GM13976 (cell line): ENCODE measurements at regions not wholly inside any gene's neighbourhood (a gene's known extent, or its start where the extent isn't known, plus 50 kb on each side); places are given as distances from the start of the nearest gene placed in this dataset.
A peak's percentile ranks its signal among the peaks of the same experiment; 100 is the strongest.
"Not testable (repeated sequence)": the region's sequence is repeated elsewhere in the genome, so short reads cannot be mapped to it uniquely, and the experiment has no call there.

Source experiments
- DNase-seq: peaks from one replicate; pipeline ENCODE4 v3.0.0; 2012; ENCODE audit warnings: low spot score
- in situ Hi-C: fragments of 300-500 bp; cut with MboI; formaldehyde crosslinking; loops from one replicate; pipeline ENCODE4 v1.12.0; 2022; ENCODE audit warnings: low sequenced_read_pairs, mixed read lengths, inconsistent platforms; ENCODE audit not compliant: unreplicated experiment
- TF ChIP-seq, protein P1 (sequence below): IDR thresholded peaks from 2 replicates; pipeline ENCODE4 v1.5.1; 2012; ENCODE audit warnings: borderline replicate concordance, mild to moderate bottlenecking; ENCODE audit not compliant: insufficient read depth; ENCODE audit errors: extremely low read depth, missing control alignments, control extremely low read depth

- DNase-seq, in situ Hi-C loops: not testable (repeated sequence)
Measured at GRCh38 chr7:149986866-149987265, 113.1 kb downstream of the ATP6V0E2 start.

GRCh38 chr7:149991652-149992302, 118.0 kb downstream of the ATP6V0E2 start:
- in situ Hi-C loops, DNase-seq: not testable (repeated sequence)

DNA sequence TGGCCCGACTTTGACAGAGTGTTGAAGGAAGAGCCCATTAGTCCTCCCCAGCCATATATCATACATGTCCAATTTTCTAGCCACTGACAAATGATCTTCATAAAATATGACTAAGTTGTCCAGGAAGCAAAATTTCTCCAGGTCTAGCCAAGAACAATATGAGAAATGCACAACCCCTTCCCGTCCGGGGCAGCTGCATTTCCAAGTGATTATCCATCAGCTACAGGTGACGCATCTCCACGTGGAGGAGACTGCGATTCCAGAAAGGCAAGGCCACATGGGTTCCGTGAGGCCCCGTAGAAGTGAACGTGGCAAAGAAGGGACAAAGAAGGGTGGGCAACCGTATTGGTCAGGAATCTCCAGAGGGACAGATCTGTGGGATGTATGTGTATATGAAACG, 118.6 kb downstream of the ATP6V0E2 start:
- in situ Hi-C loops, DNase-seq: not testable (repeated sequence)

- DNase-seq, in situ Hi-C loops: not testable (repeated sequence)
Measured at GRCh38 chr7:149995369-149996026, 121.7 kb downstream of the ATP6V0E2 start.

- in situ Hi-C loops, DNase-seq: not testable (repeated sequence)
Measured at GRCh38 chr7:150000780-150001599, 127.2 kb downstream of the ATP6V0E2 start.

DNA sequence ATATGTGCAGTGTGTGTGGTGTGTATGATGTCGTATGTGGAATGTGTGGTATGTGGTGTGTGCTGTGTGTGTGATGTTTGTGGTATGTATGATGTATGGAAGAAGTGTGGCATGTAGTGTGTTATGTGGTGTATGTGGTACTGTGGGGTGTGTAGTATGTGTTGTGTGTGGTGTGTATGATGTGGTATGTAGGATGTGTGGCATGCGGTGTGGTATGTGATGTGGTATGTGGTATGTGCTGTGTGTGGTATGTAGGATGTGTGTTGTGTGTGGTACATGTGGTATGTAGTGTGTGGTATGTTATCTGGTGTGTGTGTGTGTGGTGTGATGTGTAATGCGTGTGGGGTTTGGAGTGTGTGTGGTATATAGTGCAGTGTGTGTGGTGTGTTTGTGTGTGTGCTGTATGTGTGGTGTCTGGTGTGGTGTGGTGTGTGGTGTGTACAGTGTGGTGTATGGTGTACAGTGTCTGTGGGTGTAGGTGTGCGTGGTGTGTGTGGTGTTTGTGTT, 129.6 kb downstream of the ATP6V0E2 start:
- DNase-seq, result peak; percentile 10
- in situ Hi-C loops, result no loop called here
- TF ChIP-seq, protein P1, sequence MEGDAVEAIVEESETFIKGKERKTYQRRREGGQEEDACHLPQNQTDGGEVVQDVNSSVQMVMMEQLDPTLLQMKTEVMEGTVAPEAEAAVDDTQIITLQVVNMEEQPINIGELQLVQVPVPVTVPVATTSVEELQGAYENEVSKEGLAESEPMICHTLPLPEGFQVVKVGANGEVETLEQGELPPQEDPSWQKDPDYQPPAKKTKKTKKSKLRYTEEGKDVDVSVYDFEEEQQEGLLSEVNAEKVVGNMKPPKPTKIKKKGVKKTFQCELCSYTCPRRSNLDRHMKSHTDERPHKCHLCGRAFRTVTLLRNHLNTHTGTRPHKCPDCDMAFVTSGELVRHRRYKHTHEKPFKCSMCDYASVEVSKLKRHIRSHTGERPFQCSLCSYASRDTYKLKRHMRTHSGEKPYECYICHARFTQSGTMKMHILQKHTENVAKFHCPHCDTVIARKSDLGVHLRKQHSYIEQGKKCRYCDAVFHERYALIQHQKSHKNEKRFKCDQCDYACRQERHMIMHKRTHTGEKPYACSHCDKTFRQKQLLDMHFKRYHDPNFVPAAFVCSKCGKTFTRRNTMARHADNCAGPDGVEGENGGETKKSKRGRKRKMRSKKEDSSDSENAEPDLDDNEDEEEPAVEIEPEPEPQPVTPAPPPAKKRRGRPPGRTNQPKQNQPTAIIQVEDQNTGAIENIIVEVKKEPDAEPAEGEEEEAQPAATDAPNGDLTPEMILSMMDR, result no peak

GRCh38 chr7:150003973-150004372, 130.2 kb downstream of the ATP6V0E2 start:
- DNase-seq, in situ Hi-C loops: not testable (repeated sequence)

DNA sequence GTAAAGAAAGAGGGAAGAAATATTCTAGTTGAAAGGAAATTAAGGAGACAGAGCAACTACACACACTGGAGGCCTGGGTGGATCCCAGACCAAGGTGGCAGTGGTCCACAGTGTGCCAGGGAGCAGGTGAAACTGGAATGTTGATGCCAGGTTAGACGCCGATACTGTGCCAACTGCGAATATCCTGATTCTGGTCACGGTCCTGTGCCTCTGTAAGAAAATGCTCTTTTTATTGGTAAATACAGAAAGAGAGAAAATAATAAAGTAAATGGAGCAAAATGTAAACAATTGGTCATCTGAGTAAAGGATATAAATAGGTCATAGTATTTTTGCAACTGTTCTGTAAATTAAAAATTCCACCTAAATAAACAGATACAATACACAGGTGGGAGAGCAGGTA, 131.1 kb downstream of the ATP6V0E2 start:
- DNase-seq, in situ Hi-C loops: not testable (repeated sequence)

- in situ Hi-C loops, DNase-seq: not testable (repeated sequence)
Measured at GRCh38 chr7:150009620-150010303, 136.0 kb downstream of the ATP6V0E2 start.

DNA sequence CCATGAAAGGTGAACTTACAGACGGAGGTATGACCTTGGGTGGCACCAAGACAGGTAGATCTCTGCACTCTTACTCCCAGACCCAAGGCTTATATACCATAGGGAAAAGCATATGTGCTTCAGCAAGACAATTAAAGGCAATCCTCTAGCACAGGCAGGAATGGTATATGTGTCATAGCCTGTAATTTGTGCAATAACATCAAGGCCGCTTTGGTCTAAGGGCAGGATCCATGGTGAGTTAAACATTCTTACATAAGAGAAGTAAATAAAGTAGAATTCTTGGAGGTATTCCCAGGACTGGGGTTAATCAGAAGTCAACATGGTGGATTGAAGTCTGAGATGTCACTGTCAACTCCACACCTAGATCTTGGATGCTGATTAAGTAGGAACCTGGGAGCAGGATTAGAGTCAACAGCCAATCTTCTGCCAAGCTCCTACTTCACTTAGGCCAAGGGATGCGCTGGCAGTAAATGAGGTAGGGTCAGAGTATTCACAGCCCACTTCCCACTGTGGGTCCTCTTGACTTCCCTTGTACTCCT, 143.0 kb downstream of the ATP6V0E2 start:
- DNase-seq, in situ Hi-C loops: not testable (repeated sequence)

- DNase-seq, in situ Hi-C loops: not testable (repeated sequence)
Measured at GRCh38 chr7:150020210-150020609, 146.4 kb downstream of the ATP6V0E2 start.

DNA sequence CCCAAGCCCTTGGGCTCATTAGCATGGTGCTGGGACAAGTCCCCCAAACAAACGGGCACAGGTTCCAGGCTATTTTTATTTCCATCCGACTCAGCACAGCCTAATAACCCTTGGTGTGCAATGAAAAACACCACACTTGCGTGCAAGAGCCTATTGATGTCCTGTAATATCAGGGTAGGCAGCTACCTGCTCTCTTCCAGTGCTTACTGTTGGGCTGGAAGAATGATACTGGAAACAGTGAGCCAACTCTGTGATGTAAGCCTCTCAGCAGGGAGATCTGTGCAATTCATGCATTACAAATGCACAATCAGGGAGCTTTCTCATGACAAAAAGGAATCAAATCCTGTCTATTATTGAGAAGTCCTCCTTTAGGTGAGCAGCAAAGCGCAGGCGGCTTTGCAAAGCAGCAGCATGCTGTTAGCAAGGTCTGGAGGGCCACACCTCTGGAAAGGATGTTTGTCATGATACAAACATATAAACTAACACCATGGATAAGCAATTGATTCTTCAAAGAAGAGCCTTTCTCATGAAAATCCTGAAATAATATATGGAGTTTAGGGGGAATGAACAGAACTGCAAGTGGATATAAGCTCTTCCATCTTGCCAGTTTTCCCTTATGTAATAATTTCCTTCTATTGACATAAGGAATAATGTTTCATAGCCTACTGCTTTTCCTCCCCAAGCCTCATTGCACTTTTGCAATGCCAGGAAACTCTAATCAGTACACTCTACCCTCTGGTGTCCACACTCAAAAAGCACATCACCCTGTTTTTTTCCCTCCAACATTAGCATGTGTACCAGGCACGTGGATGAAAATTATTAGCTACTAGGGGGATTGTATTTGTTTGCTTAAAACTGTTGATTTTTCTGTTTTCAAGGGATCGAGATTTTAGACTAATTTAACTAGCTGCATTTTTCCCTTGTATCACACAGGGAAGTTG, 151.1 kb downstream of the ATP6V0E2 start:
- in situ Hi-C loops, DNase-seq: not testable (repeated sequence)

DNA sequence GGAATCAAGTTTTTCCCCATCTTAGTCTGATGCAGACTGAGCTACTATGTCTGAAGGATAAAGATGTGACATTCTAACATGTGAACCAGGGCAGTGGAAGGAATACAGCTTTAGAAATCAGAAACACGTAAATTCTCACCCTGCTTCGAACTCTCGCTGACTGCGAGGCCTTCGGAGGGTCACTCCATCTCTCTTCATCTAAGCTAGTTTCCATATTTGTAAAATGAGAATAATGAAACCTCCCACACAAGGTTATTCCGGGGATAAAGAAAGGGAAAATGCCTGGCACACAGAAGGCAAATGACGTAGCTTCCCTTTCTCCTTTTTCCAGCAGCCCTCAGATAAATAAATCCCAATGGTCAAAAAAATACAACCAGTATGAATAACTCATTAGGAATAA, 152.0 kb downstream of the ATP6V0E2 start:
- in situ Hi-C loops, DNase-seq: not testable (repeated sequence)

DNA sequence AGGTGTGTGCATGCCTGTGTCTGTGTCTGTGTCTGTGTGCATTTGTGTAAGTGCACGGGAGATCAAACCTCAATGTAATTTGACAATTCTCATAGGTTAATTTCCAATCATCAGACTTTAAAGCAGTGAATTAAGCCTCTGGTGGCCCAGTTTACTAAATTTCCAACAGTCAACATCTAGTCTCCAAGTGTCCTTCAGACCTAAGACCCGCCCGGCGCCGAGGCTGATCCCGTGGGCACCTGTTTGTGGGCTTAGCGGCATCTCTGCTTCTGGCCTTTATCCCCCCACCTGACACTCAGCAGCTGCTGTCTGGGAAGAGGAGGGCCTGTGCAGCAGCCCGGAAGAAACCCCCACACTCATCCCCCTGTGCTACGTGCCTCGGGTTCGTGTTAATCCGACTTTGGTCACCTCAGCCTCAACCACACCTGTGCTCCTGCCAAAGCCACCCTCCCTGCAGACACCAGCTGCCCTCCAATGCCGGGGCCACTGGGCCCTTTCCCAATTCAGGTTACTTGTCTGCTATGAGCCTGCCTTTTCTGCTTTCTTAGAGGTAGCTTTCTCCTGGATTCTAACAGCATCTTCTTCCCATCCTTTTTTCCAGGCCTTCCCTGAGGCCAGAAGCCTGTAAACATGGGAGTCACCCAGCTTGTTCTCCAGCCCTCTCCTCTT, 154.7 kb downstream of the ATP6V0E2 start:
- in situ Hi-C loops, result not testable (repeated sequence)

DNA sequence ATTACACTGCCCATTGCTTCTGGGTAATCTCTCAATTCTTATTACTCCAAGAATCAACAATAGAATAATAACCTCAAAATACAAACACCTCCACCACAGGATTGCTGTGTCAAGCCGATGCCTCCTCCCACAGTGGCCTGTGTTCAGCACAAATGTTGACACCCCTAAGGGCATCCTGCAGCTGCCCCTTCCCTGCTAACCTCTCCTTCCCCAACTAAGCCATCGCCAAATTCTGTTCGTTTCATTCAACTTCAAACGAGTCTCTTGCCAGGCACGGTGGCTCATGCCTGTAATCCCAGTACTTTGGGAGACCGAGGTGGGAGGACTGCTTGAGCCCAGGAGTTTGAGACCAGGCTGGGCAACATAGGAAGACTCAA, 155.2 kb downstream of the ATP6V0E2 start:
- in situ Hi-C loops, DNase-seq: not testable (repeated sequence)

More for the DNA sequence above, 154.7 kb downstream of the ATP6V0E2 start:
- DNase-seq, result not testable (repeated sequence)
